Activated T-helper 1 cell treated with anti-CD3 and anti-CD28 coated beads, Interleukin-2, amount 50 U/mL, for 16 hours (primary cell): ENCODE measurements at regions not wholly inside any gene's neighbourhood (a gene's known extent, or its start where the extent isn't known, plus 50 kb on each side); places are given as distances from the start of the nearest gene placed in this dataset.

Source experiments
- DNase-seq, 2 donors: peaks; one replicate each; pipeline ENCODE4 v3.0.0-alpha.2; 2020; ENCODE audit warnings: low read depth in 1 of 2, low spot score in 1 of 2

DNA sequence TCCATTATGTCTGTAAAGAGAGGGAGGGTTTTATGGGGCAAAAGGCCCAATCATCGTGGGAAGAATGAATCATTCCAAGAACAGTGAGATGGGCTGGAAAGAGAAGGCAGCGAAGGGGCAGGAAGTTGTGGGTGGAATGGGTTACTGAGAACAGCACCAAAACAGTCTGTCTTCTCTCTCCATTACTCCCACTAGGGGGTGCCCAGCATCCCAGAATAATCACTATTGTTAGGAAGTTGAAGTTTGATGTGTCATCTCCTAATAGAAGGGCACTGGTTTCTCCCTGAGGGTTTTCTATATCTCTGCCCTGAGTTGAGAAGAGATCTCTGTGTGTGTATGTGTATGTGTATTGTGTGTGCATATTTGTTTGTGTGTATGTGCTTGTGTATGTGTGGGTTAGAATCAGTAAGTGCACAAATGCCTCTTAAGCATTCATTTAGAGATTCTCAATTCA, 76.6 kb upstream of the MAP4K3 start:
- peak in 1 of 2 donors; percentile 33 for DNase-seq

GRCh38 chr2:39514825-39515224, 77.7 kb upstream of the MAP4K3 start:
- DNase-seq, result no peak

GRCh38 chr2:39515273-39515896, 78.3 kb upstream of the MAP4K3 start:
- DNase-seq, result no peak

GRCh38 chr2:39515897-39516346, 78.8 kb upstream of the MAP4K3 start:
- DNase-seq, result no peak

- DNase-seq, result no peak
Observed at GRCh38 chr2:39516347-39517101, 79.4 kb upstream of the MAP4K3 start.

DNA sequence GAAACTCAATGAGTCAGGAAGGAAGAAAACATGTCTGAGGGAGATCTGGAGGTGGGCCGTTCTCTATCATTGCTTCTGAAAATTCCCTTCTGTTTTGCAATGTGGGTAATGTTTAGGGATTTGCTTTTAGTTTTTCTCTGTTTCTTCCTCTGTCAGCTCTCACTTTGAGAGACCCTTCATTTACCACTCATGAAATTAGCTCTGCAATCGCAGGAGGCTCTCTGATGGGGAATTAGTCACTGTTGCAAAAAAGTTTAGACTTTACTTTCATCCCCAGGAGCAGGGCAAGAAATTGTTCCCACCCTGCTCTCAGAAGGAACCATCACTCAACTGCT, 80.0 kb upstream of the MAP4K3 start:
- no peak for DNase-seq

GRCh38 chr2:39517622-39518021, 80.5 kb upstream of the MAP4K3 start:
- no peak for DNase-seq

GRCh38 chr2:39519886-39520285, 82.8 kb upstream of the MAP4K3 start:
- DNase-seq, result no peak

DNA sequence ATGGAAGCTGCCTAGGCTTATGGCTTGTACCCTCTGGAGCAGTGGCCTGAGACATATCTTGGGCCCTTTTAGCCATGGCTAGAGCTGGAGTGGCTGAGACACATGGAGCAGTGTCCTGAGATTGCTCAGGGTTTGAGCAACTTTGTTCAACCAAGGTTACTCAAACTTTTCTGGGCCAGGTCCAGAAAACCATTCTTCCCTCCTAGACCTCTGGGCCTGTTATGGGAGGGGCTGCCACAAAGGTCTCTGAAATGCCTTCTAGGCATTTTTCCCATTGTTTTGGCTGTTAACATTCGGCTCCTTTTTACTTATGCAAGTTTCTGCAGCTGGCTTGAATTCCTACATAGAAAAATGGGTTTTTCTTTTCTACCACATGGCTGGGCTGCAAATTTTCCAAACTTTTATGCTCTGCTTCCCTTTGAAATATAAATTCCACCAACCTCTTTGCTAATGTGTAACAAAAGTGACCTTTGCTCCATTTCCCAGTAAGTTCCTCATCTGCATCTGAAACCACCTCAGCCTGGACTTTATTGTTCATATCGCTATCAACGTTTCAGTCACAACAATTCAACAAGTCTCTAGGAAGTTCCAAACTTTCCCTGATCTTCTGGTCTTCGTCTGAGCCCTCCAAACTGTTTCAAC, 84.9 kb upstream of the MAP4K3 start:
- DNase-seq, result no peak

- no peak for DNase-seq
Observed at GRCh38 chr2:39522518-39522877, 85.4 kb upstream of the MAP4K3 start.

- DNase-seq, result no peak
Observed at GRCh38 chr2:39523308-39524044, 86.4 kb upstream of the MAP4K3 start.

DNA sequence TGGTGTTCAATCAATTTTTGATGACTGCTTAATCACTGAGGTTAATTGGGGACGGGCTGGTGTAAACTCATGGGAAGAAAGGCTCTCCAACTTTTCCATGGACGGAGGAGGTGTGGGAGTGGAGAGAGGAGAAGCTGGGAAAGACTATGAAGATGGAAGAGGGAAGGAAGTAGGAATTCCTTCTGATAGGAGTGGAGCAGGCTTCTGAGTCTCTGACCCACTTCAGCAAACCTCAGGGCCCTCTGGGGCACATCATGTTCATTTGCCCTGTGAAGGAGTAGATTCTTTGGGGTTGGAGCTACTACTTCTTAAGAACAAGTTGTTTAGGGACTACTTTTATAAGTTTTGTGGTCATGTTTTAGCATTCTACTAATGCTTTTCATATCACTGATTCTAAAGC, 87.0 kb upstream of the MAP4K3 start:
- no peak for DNase-seq

- DNase-seq, result no peak
Observed at GRCh38 chr2:39524756-39525635, 87.9 kb upstream of the MAP4K3 start.

- DNase-seq, result no peak
Observed at GRCh38 chr2:39525636-39526412, 88.7 kb upstream of the MAP4K3 start.

- no peak for DNase-seq
Observed at GRCh38 chr2:39528701-39529100, 91.6 kb upstream of the MAP4K3 start.

GRCh38 chr2:39529836-39530235, 92.8 kb upstream of the MAP4K3 start:
- no peak for DNase-seq

DNA sequence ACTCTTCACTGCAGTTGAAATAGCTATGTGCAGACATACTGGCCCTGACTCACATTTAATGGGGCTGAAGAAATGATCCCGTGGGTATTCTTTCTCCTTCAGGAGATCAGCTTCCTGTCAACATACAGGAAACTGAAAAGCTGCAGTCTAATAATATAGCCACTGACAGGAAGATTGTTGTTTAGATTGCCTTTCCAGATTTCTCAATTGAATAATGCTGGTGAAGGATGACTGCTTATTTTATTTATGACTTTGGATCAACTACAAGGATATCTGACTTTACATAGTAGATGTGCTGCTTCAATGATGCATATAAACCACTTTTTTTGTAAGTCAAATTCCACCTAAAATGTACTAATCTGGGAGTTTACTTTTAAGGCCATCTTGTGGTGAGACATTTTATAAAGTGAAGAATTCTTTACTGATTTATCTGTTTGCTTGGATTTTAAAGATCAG, 93.4 kb upstream of the MAP4K3 start:
- no peak for DNase-seq

GRCh38 chr2:39531220-39531777, 94.2 kb upstream of the MAP4K3 start:
- no peak for DNase-seq

- no peak for DNase-seq
Observed at GRCh38 chr2:39532933-39533332, 95.8 kb upstream of the MAP4K3 start.
